ENCODE measurements at regions not wholly inside any gene's neighbourhood (a gene's known extent, or its start where the extent isn't known, plus 50 kb on each side); places are given as distances from the start of the nearest gene placed in this dataset.

- TF ChIP-seq EZH2phosphoT487 (IDR thresholded peaks at IDR 0.05; ENCODE audit: borderline replicate concordance, low read length) (no peak), CTCF (IDR thresholded peaks at IDR 0.05; ENCODE audit: low read depth, low read length, poor library complexity, severe bottlenecking) (no peak)
These were observed 932.3 kb upstream of the EPHA5 start for GRCh38 chr4:66602622-66603021.
